Loucy (cell line): ENCODE measurements at regions not wholly inside any gene's neighbourhood (a gene's known extent, or its start where the extent isn't known, plus 50 kb on each side); places are given as distances from the start of the nearest gene placed in this dataset.

Experiments used
- H2AFZ ChIP-seq: fragments of 200-600 bp; sonication (generic); 2 replicates; pipeline ENCODE4 v1.6.0; 2016; ENCODE audit warnings: antibody characterized with exemption, mild to moderate bottlenecking, low read length, moderate library complexity
- H3F3A ChIP-seq: fragments of 200-600 bp; 2 replicates; pipeline ENCODE4 v1.6.0; 2016; ENCODE audit warnings: antibody characterized with exemption, low read depth, mild to moderate bottlenecking
- H3K27me3 ChIP-seq: fragments of 200-600 bp; sonication (generic); 2 replicates; pipeline ENCODE4 v1.6.1; 2014; ENCODE audit warnings: low read length, mild to moderate bottlenecking; ENCODE audit not compliant: insufficient read depth, poor library complexity, severe bottlenecking
- H3K36me3 ChIP-seq: fragments of 200-600 bp; sonication (generic); 2 replicates; pipeline ENCODE4 v1.6.1; 2016; ENCODE audit warnings: low read length; ENCODE audit not compliant: insufficient read depth
- H3K4me1 ChIP-seq: fragments of 200-600 bp; sonication (generic); 2 replicates; pipeline ENCODE4 v1.5.1; 2014; ENCODE audit warnings: low read length, mild to moderate bottlenecking; ENCODE audit not compliant: insufficient read depth, poor library complexity, severe bottlenecking
- H3K4me2 ChIP-seq: fragments of 200-600 bp; sonication (generic); 2 replicates; pipeline ENCODE4 v1.6.0; 2014; ENCODE audit warnings: antibody characterized with exemption, low read length, low read depth, mild to moderate bottlenecking; ENCODE audit not compliant: poor library complexity, severe bottlenecking
- H3K4me3 ChIP-seq: fragments of 200-600 bp; sonication (generic); 2 replicates; pipeline ENCODE4 v1.5.1; 2014; ENCODE audit warnings: low read length, mild to moderate bottlenecking, mixed read lengths; ENCODE audit not compliant: poor library complexity, severe bottlenecking
- H3K79me2 ChIP-seq: fragments of 200-600 bp; sonication (generic); 2 replicates; pipeline ENCODE4 v1.6.1; 2014; ENCODE audit warnings: low read length; ENCODE audit not compliant: insufficient read depth
- H3K9ac ChIP-seq: fragments of 200-600 bp; sonication (generic); 2 replicates; pipeline ENCODE4 v1.6.0; 2014; ENCODE audit warnings: mild to moderate bottlenecking, low read depth, low read length, moderate library complexity; ENCODE audit not compliant: poor library complexity, severe bottlenecking
- H3K9me2 ChIP-seq: fragments of 200-600 bp; sonication (generic); replicated peaks from 2 replicates; pipeline ENCODE4 v1.6.1; 2016; ENCODE audit warnings: low read depth, low read length, mixed read lengths
- H3K9me3 ChIP-seq: fragments of 200-600 bp; sonication (generic); 2 replicates; pipeline ENCODE4 v1.6.1; 2014; ENCODE audit warnings: mild to moderate bottlenecking, antibody characterized with exemption, low read length, low read depth; ENCODE audit not compliant: insufficient read depth
- H4K20me1 ChIP-seq: fragments of 200-600 bp; sonication (generic); 2 replicates; pipeline ENCODE4 v1.6.0; 2014; ENCODE audit warnings: antibody characterized with exemption, low read length, mild to moderate bottlenecking; ENCODE audit not compliant: insufficient read depth, poor library complexity, severe bottlenecking
- CTCF ChIP-seq: fragments of 200-600 bp; sonication (generic); conservative IDR thresholded peaks from 2 replicates; pipeline ENCODE4 v1.5.1; 2014; ENCODE audit warnings: mild to moderate bottlenecking, antibody characterized with exemption, low read length
- EZH2phosphoT487 ChIP-seq: fragments of 200-600 bp; IDR thresholded peaks from 2 replicates; pipeline ENCODE4 v1.6.1; 2018; ENCODE audit warnings: antibody characterized with exemption, mild to moderate bottlenecking, moderate library complexity, borderline replicate concordance

- Histone ChIP-seq H2AFZ (no peak overlapping the region), H3K4me3 (no peak overlapping the region), H3K36me3 (no peaks in the 10 kb centered on the region), H3K9ac (no peak overlapping the region), H3K9me2 (no peaks in the 10 kb centered on the region), H3K9me3 (no peaks in the 10 kb centered on the region), H4K20me1 (no peaks in the 10 kb centered on the region), H3K4me1 (no peaks in the 10 kb centered on the region), H3F3A (no peaks in the 10 kb centered on the region), H3K4me2 (no peak overlapping the region), H3K79me2 (no peaks in the 10 kb centered on the region), H3K27me3 (no peaks in the 10 kb centered on the region)
- no peak for TF ChIP-seq EZH2phosphoT487
- no peak for TF ChIP-seq CTCF
Observed at GRCh38 chr5:72634444-72634843, 127.2 kb upstream of the ZNF366 start.

GRCh38 chr5:72633649-72634048 lies 126.4 kb upstream of the ZNF366 start:
- Histone ChIP-seq H3F3A (no peaks in the 10 kb centered on the region), H3K9me2 (no peaks in the 10 kb centered on the region), H3K27me3 (no peaks in the 10 kb centered on the region), H3K36me3 (no peaks in the 10 kb centered on the region), H3K79me2 (no peaks in the 10 kb centered on the region), H2AFZ (no peak overlapping the region), H4K20me1 (no peaks in the 10 kb centered on the region), H3K4me3 (no peak overlapping the region), H3K9ac (no peak overlapping the region), H3K4me2 (no peak overlapping the region), H3K4me1 (no peaks in the 10 kb centered on the region), H3K9me3 (no peaks in the 10 kb centered on the region)
- no peak for TF ChIP-seq EZH2phosphoT487
- TF ChIP-seq CTCF, result no peak

GRCh38 chr5:72633041-72633445 lies 125.8 kb upstream of the ZNF366 start:
- Histone ChIP-seq H3K9me3 (no peaks in the 10 kb centered on the region), H2AFZ (no peak overlapping the region), H3K4me3 (no peak overlapping the region), H3K9ac (no peak overlapping the region), H4K20me1 (no peaks in the 10 kb centered on the region), H3F3A (no peaks in the 10 kb centered on the region), H3K9me2 (no peaks in the 10 kb centered on the region), H3K4me2 (no peak overlapping the region), H3K27me3 (no peaks in the 10 kb centered on the region), H3K79me2 (no peaks in the 10 kb centered on the region), H3K36me3 (no peaks in the 10 kb centered on the region), H3K4me1 (no peaks in the 10 kb centered on the region)
- TF ChIP-seq CTCF (no peak), EZH2phosphoT487 (no peak)
